Stimulated activated CD8-positive, alpha-beta memory T cell treated with anti-CD3 and anti-CD28 coated beads, Interleukin-7, amount 100 ng/mL, for 48 hours (primary cell): ENCODE measurements at regions not wholly inside any gene's neighbourhood (a gene's known extent, or its start where the extent isn't known, plus 50 kb on each side); places are given as distances from the start of the nearest gene placed in this dataset.
"Not testable (repeated sequence)": the region's sequence is repeated elsewhere in the genome, so short reads cannot be mapped to it uniquely, and the experiment has no call there.

Experiments
- DNase-seq, 2 donors: peaks; one replicate each; pipeline ENCODE4 v3.0.0-alpha.2; 2020; ENCODE audit warnings: low read depth in 1 of 2; ENCODE audit errors: extremely low read depth in 1 of 2

- no peak for DNase-seq
These were observed 101.1 kb upstream of the FAT3 start for GRCh38 chr11:92123540-92123939.

DNA sequence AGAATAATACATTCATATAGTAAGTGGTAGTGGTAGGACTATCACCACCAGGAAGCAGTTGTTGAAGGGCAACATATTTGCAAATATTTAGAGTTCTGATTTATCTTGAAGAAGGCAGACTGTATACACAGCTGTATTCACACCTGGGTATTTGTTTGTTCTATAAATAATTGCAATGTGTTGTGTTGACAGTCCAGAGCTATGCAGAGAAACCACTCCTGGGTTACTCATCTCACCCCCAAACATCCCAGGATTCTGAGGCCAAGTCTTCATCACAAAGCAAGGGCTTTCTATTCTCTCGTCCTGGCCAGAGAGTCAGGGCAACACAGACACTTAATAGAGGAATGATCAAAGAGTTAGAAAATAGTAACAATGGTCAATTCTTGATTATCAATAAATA lies 102.1 kb upstream of the FAT3 start:
- DNase-seq, result no peak

- DNase-seq, result no peak
These were observed 113.3 kb upstream of the FAT3 start for GRCh38 chr11:92111287-92111686.

GRCh38 chr11:92109466-92109865 lies 115.2 kb upstream of the FAT3 start:
- DNase-seq, result no peak

GRCh38 chr11:92107331-92107730 lies 117.3 kb upstream of the FAT3 start:
- DNase-seq, result no peak

- no peak for DNase-seq
These were observed 120.3 kb upstream of the FAT3 start for GRCh38 chr11:92104349-92104748.

DNA sequence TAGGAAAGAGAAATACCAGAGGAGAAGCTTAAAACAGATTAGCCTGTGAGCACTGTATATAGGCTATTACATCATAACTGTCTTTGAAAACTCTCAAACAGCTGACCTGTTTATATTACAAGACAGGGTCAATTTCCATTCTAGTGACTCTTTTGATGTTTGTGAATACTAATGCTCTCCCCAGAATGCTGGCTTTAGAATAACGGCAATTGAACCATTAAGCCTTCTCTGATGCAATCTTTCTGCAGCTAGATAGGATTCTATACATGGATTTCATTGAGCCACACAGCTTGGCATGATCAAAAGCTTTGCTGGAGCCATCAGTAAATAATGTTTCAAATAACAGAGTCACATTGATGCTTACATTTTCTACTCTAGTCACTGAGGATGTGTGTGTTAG lies 122.7 kb upstream of the FAT3 start:
- no peak for DNase-seq

DNA sequence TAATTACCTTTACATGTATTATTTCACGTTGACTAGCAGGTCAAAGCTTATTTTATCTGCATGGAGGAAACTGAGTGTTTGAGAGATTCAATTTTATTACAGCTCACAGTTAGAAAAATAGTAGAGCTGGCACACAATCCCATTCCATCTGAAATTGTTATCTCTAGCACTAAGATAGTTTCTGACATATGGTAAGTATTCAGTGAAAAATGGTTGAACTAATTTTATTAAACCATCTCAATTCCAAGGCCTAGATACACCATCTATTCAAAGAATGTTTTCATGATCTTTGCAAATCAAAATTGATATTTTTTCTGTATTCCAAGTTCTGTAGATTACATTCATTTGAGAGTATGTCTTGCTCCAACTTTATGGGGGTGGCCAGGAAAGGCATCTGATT lies 125.4 kb upstream of the FAT3 start:
- no peak for DNase-seq

GRCh38 chr11:92098172-92098571 lies 126.4 kb upstream of the FAT3 start:
- no peak for DNase-seq

DNA sequence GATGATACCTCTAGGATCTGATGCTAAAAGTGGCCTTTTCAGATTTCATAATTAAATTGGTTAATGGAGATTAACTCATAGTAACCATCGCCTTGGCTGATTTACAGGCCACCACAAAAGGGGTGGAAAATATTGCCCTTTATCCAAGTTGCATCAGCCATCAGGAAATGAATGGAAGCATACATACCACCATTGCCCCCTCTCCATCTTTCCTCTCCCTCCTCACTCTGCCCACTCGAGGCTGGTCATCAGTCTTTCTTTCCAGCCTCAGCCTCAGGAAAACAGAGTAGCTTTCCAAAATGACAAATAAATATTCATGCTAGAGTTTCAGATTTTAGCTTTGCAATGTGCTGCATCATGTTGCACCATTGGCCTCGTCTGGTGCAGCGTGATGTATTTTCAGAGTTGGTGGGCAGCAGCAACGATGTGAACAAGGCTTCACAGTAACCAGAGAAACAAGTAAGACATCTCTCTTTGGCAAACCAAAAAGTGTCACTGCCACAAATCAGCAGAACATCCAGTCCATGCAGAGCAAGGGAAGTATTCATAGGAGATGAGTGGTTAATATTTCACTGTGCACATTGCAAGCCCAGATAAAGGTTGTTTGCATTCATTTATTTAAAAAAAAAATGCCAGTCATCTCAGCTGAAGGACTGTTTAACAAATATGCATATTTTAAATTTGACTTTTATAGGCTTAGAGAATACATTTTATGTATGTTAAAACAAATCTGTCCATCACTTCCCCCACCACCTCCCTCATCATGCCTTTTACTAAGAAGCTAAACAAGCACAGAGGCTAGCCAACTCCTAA lies 136.7 kb upstream of the FAT3 start:
- DNase-seq, result no peak

GRCh38 chr11:92083123-92083522 lies 141.5 kb upstream of the FAT3 start:
- DNase-seq, result no peak

DNA sequence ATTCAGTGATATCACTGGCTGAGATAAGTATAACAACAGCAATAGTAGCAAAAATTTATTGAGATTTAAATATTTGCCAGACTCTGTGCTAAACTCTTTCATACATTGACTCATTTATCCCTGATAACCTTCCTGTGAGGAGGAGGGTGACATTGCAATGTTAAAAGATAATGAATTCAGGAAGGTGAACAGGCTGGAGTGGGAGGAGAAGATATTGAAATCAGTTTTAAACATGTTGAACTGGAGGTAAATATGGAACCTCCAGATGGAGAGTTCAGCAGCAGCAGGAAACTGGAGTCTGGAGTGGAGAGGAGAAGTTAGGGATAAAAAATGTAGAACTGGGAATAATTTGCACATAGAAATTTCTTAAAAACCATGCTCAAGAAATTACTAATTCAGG lies 142.0 kb upstream of the FAT3 start:
- DNase-seq, result no peak

GRCh38 chr11:92074498-92074897 lies 150.1 kb upstream of the FAT3 start:
- DNase-seq, result not testable (repeated sequence)

GRCh38 chr11:92071660-92072059 lies 153.0 kb upstream of the FAT3 start:
- no peak for DNase-seq

DNA sequence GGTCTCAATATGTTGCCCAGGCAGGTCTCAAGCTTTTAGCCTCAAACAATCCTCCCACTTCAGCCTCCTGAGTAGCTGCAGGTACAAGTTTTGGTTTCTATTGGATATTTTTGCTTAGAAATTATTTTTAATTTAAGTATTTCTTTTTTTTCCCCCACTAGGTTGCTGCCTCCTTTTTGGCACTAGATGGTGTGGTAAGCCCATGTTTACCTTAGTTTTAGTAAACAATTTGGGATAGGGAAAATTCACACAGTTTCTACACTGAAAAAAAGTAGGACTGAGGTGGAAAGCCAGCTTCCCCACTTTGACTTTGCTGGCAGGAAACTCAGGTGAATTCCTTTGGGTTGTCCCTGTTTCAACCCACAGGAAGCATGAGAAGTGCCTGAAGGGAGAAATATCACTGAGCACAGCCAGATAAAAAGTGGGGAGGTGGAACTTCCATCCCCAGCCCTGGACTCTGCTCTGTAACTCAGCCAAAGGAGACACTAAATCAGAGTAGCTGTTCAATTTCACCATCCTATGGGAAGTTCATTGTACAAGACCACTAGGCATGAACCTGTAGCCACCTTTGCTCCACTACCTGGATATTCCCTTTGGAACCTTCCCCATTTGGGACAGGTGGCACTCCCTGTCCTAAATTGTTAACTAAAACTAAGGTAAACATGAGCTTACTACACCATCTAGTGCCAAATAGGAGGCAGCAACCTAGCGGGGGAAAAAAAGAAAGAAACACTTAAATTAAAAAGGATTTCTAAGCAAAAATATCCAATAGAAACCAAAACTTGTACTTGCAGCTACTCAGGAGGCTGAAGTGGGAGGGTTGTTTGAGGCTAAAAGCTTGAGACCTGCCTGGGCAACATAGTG lies 154.4 kb upstream of the FAT3 start:
- no peak for DNase-seq

DNA sequence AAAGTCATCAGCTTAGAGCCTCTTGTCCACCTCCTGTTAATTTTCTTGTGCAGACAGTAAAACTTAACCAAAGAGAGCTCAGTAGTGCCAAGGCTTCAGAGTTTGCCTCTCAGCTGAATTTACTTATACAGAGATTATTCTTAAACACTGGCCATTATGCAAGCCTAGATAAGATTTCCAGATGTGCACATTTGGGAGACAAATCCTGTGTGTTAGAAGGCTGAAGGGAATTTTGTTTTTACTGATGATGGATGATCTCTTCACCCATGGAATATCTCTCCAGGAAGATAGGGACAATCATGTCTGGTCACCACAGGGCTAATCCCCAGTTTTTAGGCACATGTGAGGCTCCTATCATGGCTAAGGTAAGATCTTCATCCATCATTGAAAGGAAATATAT lies 157.6 kb upstream of the FAT3 start:
- DNase-seq, result no peak

DNA sequence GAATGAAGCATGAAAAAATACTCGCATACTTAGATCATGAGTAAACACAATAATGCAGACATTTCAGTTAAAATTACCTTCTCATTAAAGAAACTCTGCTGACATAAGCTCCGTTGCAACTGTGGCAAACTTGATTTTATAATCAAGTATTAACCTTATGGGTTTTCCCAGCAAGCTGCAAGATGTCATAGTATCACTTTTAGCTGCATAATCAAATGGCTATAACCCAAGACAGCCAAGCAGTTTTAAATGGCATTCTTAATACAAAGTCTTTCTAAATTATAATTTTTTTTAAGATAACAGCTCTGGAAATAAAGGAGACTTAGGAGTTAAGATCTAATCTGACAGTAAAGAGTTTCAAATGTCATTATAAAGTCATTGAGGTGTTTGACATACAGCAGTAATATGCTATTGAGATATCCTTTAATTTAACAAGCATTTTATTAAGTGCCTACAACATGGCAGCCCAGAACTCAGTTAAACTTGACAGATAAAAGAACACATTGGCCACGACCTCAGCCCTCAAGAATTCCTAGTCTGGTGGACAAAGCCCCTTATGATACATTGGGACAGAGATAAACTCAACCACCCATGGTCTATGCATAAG lies 163.1 kb upstream of the FAT3 start:
- no peak for DNase-seq

DNA sequence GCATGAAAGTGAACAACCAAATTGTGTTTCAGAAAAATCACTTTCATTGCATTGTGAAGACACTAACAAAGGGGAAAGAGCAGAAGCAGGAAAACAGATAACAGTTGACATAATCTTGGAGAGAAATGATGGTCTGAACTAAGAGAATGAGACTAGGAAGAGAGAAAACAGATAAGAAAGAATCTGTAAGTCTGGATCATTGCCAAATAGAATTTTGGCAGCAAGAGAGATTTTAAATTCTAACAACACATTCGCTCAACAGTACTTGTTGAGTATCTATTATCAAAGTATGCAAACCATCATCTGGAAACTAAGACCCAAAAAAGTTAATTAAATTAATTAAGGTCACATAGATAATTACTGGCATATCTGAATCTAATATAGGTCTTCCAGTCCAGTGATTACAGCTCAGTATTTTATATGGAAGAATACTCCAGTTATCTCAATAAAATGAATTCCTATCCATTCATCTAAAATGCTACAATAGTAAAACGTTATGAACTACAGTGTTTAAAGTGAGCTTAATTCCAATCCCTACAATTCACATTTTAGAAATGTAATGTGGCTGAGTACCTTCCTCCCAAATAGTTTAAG lies 166.7 kb upstream of the FAT3 start:
- no peak for DNase-seq

DNA sequence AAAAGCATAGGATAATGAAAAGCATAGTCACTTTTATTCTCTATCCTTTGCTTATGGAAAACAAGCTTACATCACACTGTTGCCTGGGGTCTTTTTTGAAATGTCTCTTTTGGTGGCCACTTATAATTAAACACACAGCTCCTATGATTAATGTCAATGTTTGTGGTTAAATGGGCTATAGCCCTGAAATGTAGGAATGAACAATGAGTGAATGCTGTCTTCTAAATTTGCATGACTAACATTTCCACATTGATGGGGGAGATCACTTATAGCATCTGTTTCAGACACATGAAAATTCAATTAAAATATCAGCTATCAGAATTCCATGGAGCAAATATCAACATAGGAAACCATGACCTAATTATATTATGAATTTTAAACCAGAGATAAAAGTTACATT lies 171.4 kb upstream of the FAT3 start:
- DNase-seq, result no peak

DNA sequence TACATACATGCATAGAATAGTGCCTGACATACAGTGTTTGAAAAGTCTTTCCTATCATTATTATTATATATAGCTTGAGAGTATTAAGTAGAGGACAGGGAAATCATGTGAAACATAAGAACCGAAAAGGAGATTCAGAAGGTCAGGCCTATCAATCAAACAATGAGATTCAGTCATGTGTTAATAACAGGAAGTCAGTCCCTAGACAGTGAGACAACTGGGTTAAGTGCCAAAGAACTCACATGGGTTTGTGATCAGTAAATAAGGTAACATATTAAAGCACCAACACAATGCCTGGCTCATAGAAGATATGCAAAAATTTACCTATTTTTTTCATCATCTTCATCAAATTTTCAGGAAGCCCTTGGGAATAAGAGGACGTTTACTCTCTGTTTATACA lies 174.3 kb upstream of the FAT3 start:
- DNase-seq, result no peak

GRCh38 chr11:92048415-92048814 lies 176.2 kb upstream of the FAT3 start:
- no peak for DNase-seq
